NT2/D1 (cell line): ENCODE measurements at regions not wholly inside any gene's neighbourhood (a gene's known extent, or its start where the extent isn't known, plus 50 kb on each side); places are given as distances from the start of the nearest gene placed in this dataset.
"Not testable (repeated sequence)": the region's sequence is repeated elsewhere in the genome, so short reads cannot be mapped to it uniquely, and the experiment has no call there.

Experiments used
- SUZ12 ChIP-seq: IDR thresholded peaks from 2 replicates; pipeline ENCODE4 v1.6.1; 2011; ENCODE audit not compliant: insufficient read length, insufficient read depth; ENCODE audit errors: extremely low read depth
- YY1 ChIP-seq: IDR thresholded peaks from 2 replicates; pipeline ENCODE4 v1.6.1; 2011; ENCODE audit not compliant: insufficient read length, insufficient read depth
- ZNF274 ChIP-seq: IDR thresholded peaks from 2 replicates; pipeline ENCODE4 v1.6.1; 2011; ENCODE audit warnings: mild to moderate bottlenecking, low read depth, low read length

DNA sequence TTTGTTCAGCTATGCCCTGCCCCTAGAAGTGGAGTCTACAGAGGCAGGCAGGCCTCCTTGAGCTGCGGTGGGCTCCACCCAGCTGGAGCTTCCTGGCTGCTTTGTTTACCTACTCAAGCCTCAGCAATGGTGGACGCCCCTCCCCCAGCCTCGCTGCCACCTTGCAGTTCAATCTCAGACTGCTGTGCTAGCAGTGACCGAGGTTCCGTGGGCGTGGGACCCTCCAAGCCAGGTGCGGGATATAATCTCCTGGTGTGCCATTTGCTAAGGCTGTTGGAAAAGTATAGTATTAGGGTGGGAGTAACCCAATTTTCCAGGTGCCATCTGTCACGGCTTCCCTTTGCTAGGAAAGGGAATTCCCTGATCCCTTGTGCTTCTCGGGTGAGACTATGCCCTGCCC is 770.2 kb upstream of the VRK2 start:
- TF ChIP-seq YY1, ZNF274, SUZ12: not testable (repeated sequence)
